IPS-NIHi7 (cell line): ENCODE measurements at regions not wholly inside any gene's neighbourhood (a gene's known extent, or its start where the extent isn't known, plus 50 kb on each side); places are given as distances from the start of the nearest gene placed in this dataset.
A peak's percentile ranks its signal among the peaks of the same experiment; 100 is the strongest.

Source experiments
- DNase-seq: peaks from one replicate; pipeline ENCODE4 v3.0.0; 2012; ENCODE audit warnings: mixed read lengths; ENCODE audit errors: extremely low spot score

GRCh38 chr15:95944661-95945255 lies 385.7 kb upstream of the NR2F2 start:
- no peak for DNase-seq

GRCh38 chr15:95946241-95946640 lies 384.3 kb upstream of the NR2F2 start:
- DNase-seq, result no peak

GRCh38 chr15:95946926-95947325 lies 383.6 kb upstream of the NR2F2 start:
- no peak for DNase-seq

GRCh38 chr15:95948411-95948810 lies 382.1 kb upstream of the NR2F2 start:
- no peak for DNase-seq

GRCh38 chr15:95953032-95953431 lies 377.5 kb upstream of the NR2F2 start:
- DNase-seq, result no peak

- peak; percentile 23 for DNase-seq
These were observed 372.6 kb upstream of the NR2F2 start for GRCh38 chr15:95957861-95958260.

- DNase-seq, result no peak
These were observed 372.1 kb upstream of the NR2F2 start for GRCh38 chr15:95958382-95958781.

- no peak for DNase-seq
These were observed 361.6 kb upstream of the NR2F2 start for GRCh38 chr15:95968856-95969255.

GRCh38 chr15:95970326-95970725 lies 360.2 kb upstream of the NR2F2 start:
- DNase-seq, result no peak

GRCh38 chr15:95972041-95972553 lies 358.4 kb upstream of the NR2F2 start:
- no peak for DNase-seq

- no peak for DNase-seq
These were observed 357.7 kb upstream of the NR2F2 start for GRCh38 chr15:95972812-95973211.

- DNase-seq, result no peak
These were observed 356.8 kb upstream of the NR2F2 start for GRCh38 chr15:95973566-95974256.

- no peak for DNase-seq
These were observed 355.3 kb upstream of the NR2F2 start for GRCh38 chr15:95975212-95975611.

GRCh38 chr15:95979286-95979685 lies 351.2 kb upstream of the NR2F2 start:
- no peak for DNase-seq

GRCh38 chr15:95981209-95981608 lies 349.3 kb upstream of the NR2F2 start:
- no peak for DNase-seq

- DNase-seq, result no peak
These were observed 343.2 kb upstream of the NR2F2 start for GRCh38 chr15:95987299-95987698.

- DNase-seq, result peak; percentile 22
These were observed 342.5 kb upstream of the NR2F2 start for GRCh38 chr15:95987886-95988573.

GRCh38 chr15:95988574-95988887 lies 342.0 kb upstream of the NR2F2 start:
- no peak for DNase-seq

- DNase-seq, result no peak
These were observed 341.1 kb upstream of the NR2F2 start for GRCh38 chr15:95989392-95989791.

GRCh38 chr15:95990833-95991232 lies 339.7 kb upstream of the NR2F2 start:
- DNase-seq, result no peak

- DNase-seq, result peak; percentile 20
These were observed 336.1 kb upstream of the NR2F2 start for GRCh38 chr15:95994418-95994817.

GRCh38 chr15:95995375-95996168 lies 334.9 kb upstream of the NR2F2 start:
- DNase-seq, result no peak
